Kidney tubule cell (primary cell): ENCODE measurements at regions not wholly inside any gene's neighbourhood (a gene's known extent, or its start where the extent isn't known, plus 50 kb on each side); places are given as distances from the start of the nearest gene placed in this dataset.
"Not testable (repeated sequence)": the region's sequence is repeated elsewhere in the genome, so short reads cannot be mapped to it uniquely, and the experiment has no call there.

Experiments
- DNase-seq: peaks from one replicate; pipeline ENCODE4 v3.0.0-alpha.2; 2018; ENCODE audit warnings: low spot score

- peak; percentile 57 for DNase-seq
Observed at GRCh38 chr12:68479896-68480291, 130.8 kb upstream of the RAP1B start.

GRCh38 chr12:68480526-68480925 lies 130.2 kb upstream of the RAP1B start:
- no peak for DNase-seq

- DNase-seq, result no peak
Observed at GRCh38 chr12:68481181-68481941, 129.3 kb upstream of the RAP1B start.

GRCh38 chr12:68482014-68482413 lies 128.7 kb upstream of the RAP1B start:
- DNase-seq, result no peak

GRCh38 chr12:68482660-68483059 lies 128.0 kb upstream of the RAP1B start:
- no peak for DNase-seq

GRCh38 chr12:68483592-68484383 lies 126.9 kb upstream of the RAP1B start:
- no peak for DNase-seq

GRCh38 chr12:68484578-68484977 lies 126.1 kb upstream of the RAP1B start:
- not testable (repeated sequence) for DNase-seq

- DNase-seq, result not testable (repeated sequence)
Observed at GRCh38 chr12:68486449-68486848, 124.2 kb upstream of the RAP1B start.

- no peak for DNase-seq
Observed at GRCh38 chr12:68487721-68488309, 122.9 kb upstream of the RAP1B start.

GRCh38 chr12:68489273-68489672 lies 121.4 kb upstream of the RAP1B start:
- DNase-seq, result no peak

GRCh38 chr12:68490476-68490875 lies 120.2 kb upstream of the RAP1B start:
- no peak for DNase-seq

- DNase-seq, result no peak
Observed at GRCh38 chr12:68491204-68491960, 119.3 kb upstream of the RAP1B start.

- DNase-seq, result peak; percentile 13
Observed at GRCh38 chr12:68495336-68496070, 115.2 kb upstream of the RAP1B start.

- DNase-seq, result no peak
Observed at GRCh38 chr12:68497107-68497506, 113.6 kb upstream of the RAP1B start.

GRCh38 chr12:68497702-68498101 lies 113.0 kb upstream of the RAP1B start:
- peak; percentile 90 for DNase-seq

- DNase-seq, result no peak
Observed at GRCh38 chr12:68498736-68499135, 112.0 kb upstream of the RAP1B start.

GRCh38 chr12:68499616-68500015 lies 111.1 kb upstream of the RAP1B start:
- DNase-seq, result no peak

- no peak for DNase-seq
Observed at GRCh38 chr12:68501226-68501625, 109.5 kb upstream of the RAP1B start.

- no peak for DNase-seq
Observed at GRCh38 chr12:68505970-68506369, 104.7 kb upstream of the RAP1B start.

- no peak for DNase-seq
Observed at GRCh38 chr12:68506619-68507018, 104.1 kb upstream of the RAP1B start.

GRCh38 chr12:68507657-68508056 lies 103.0 kb upstream of the RAP1B start:
- no peak for DNase-seq

GRCh38 chr12:68508576-68508975 lies 102.1 kb upstream of the RAP1B start:
- peak; percentile 78 for DNase-seq
